SK-N-SH treated with all-trans-retinoic acid at 6 μM for 48 hours (cell line): ENCODE measurements at regions not wholly inside any gene's neighbourhood (a gene's known extent, or its start where the extent isn't known, plus 50 kb on each side); places are given as distances from the start of the nearest gene placed in this dataset.

ENCODE experiments used
- TCF4 ChIP-seq: fragments of 250-450 bp; sonication (Bioruptor Pico); IDR thresholded peaks from 2 replicates; pipeline ENCODE4 v1.8.0; 2021; ENCODE audit warnings: mild to moderate bottlenecking, moderate library complexity, borderline replicate concordance
- ZC3H10 ChIP-seq: fragments of 250-450 bp; sonication (Bioruptor Pico); IDR thresholded peaks from 2 replicates; pipeline ENCODE4 v1.5.1; 2021; ENCODE audit warnings: mild to moderate bottlenecking, moderate library complexity

- TF ChIP-seq ZC3H10 (CRISPR knock-in tag) (no peak), TCF4 (CRISPR knock-in tag) (no peak)
These were observed 157.6 kb upstream of the IRX2 start for GRCh38 chr5:2909035-2909434.
